GM21786 (cell line): ENCODE measurements at regions not wholly inside any gene's neighbourhood (a gene's known extent, or its start where the extent isn't known, plus 50 kb on each side); places are given as distances from the start of the nearest gene placed in this dataset.
A peak's percentile ranks its signal among the peaks of the same experiment; 100 is the strongest.

Source experiments
- ATAC-seq: cut with Tn5 transposase; IDR thresholded peaks from one replicate; pipeline ENCODE4 v1.9.1; 2021; ENCODE audit not compliant: unreplicated experiment

GRCh38 chr1:71267220-71267619, 186.4 kb upstream of the ZRANB2 start:
- no peak for ATAC-seq

GRCh38 chr1:71264039-71264438, 183.2 kb upstream of the ZRANB2 start:
- ATAC-seq = no peak

- ATAC-seq = no peak
Measured at GRCh38 chr1:71262970-71263369, 182.1 kb upstream of the ZRANB2 start.

GRCh38 chr1:71252900-71253299, 172.1 kb upstream of the ZRANB2 start:
- no peak for ATAC-seq

- peak; percentile 63 for ATAC-seq
Measured at GRCh38 chr1:71245246-71245645, 164.4 kb upstream of the ZRANB2 start.

GRCh38 chr1:71242239-71242638, 161.4 kb upstream of the ZRANB2 start:
- no peak for ATAC-seq

GRCh38 chr1:71240656-71241055, 159.8 kb upstream of the ZRANB2 start:
- no peak for ATAC-seq

GRCh38 chr1:71236503-71236902, 155.7 kb upstream of the ZRANB2 start:
- ATAC-seq = no peak

GRCh38 chr1:71233645-71234044, 152.8 kb upstream of the ZRANB2 start:
- no peak for ATAC-seq

- no peak for ATAC-seq
Measured at GRCh38 chr1:71232786-71233185, 152.0 kb upstream of the ZRANB2 start.

GRCh38 chr1:71232166-71232763, 151.4 kb upstream of the ZRANB2 start:
- no peak for ATAC-seq

- ATAC-seq = no peak
Measured at GRCh38 chr1:71231751-71232150, 150.9 kb upstream of the ZRANB2 start.

GRCh38 chr1:71228742-71229365, 148.0 kb upstream of the ZRANB2 start:
- no peak for ATAC-seq

GRCh38 chr1:71228241-71228640, 147.4 kb upstream of the ZRANB2 start:
- no peak for ATAC-seq

- no peak for ATAC-seq
Measured at GRCh38 chr1:71224741-71225377, 144.0 kb upstream of the ZRANB2 start.

- no peak for ATAC-seq
Measured at GRCh38 chr1:71223641-71224340, 143.0 kb upstream of the ZRANB2 start.

GRCh38 chr1:71222668-71223067, 141.8 kb upstream of the ZRANB2 start:
- ATAC-seq = no peak

GRCh38 chr1:71210718-71211117, 129.9 kb upstream of the ZRANB2 start:
- ATAC-seq = no peak

GRCh38 chr1:71203241-71203640, 122.4 kb upstream of the ZRANB2 start:
- no peak for ATAC-seq

GRCh38 chr1:71200503-71200902, 119.7 kb upstream of the ZRANB2 start:
- no peak for ATAC-seq

- no peak for ATAC-seq
Measured at GRCh38 chr1:71196685-71197084, 115.8 kb upstream of the ZRANB2 start.

GRCh38 chr1:71193153-71193552, 112.3 kb upstream of the ZRANB2 start:
- ATAC-seq = no peak
